ENCODE measurements at regions not wholly inside any gene's neighbourhood (a gene's known extent, or its start where the extent isn't known, plus 50 kb on each side); places are given as distances from the start of the nearest gene placed in this dataset.
"Not testable (repeated sequence)": the region's sequence is repeated elsewhere in the genome, so short reads cannot be mapped to it uniquely, and the experiment has no call there.

GRCh38 chr15:92822216-92823144 is 77.6 kb upstream of the CHD2 start:
- DNase-seq (ENCODE audit: low spot score): no peak

GRCh38 chr15:92825985-92826384 is 74.1 kb upstream of the CHD2 start:
- no peak for DNase-seq (ENCODE audit: low spot score)

GRCh38 chr15:92827991-92828390 is 72.1 kb upstream of the CHD2 start:
- not testable (repeated sequence) for DNase-seq (ENCODE audit: low spot score)

GRCh38 chr15:92829875-92830274 is 70.2 kb upstream of the CHD2 start:
- DNase-seq (ENCODE audit: low spot score): no peak

- DNase-seq (ENCODE audit: low spot score): no peak
Observed at GRCh38 chr15:92831336-92831654, 68.8 kb upstream of the CHD2 start.

- DNase-seq (ENCODE audit: low spot score): peak; percentile 94
Observed at GRCh38 chr15:92831655-92832328, 68.3 kb upstream of the CHD2 start.

- DNase-seq (ENCODE audit: low spot score): no peak
Observed at GRCh38 chr15:92833106-92833433, 67.1 kb upstream of the CHD2 start.

GRCh38 chr15:92833493-92834271 is 66.4 kb upstream of the CHD2 start:
- no peak for DNase-seq (ENCODE audit: low spot score)

GRCh38 chr15:92839696-92840095 is 60.4 kb upstream of the CHD2 start:
- no peak for DNase-seq (ENCODE audit: low spot score)

- no peak for DNase-seq (ENCODE audit: low spot score)
Observed at GRCh38 chr15:92840149-92840548, 60.0 kb upstream of the CHD2 start.

- no peak for DNase-seq (ENCODE audit: low spot score)
Observed at GRCh38 chr15:92843326-92843725, 56.8 kb upstream of the CHD2 start.

GRCh38 chr15:92843814-92844213 is 56.3 kb upstream of the CHD2 start:
- DNase-seq (ENCODE audit: low spot score): no peak

GRCh38 chr15:92845126-92845508 is 55.0 kb upstream of the CHD2 start:
- DNase-seq (ENCODE audit: low spot score): peak; percentile 57

GRCh38 chr15:92846741-92847140 is 53.4 kb upstream of the CHD2 start:
- no peak for DNase-seq (ENCODE audit: low spot score)

- no peak for DNase-seq (ENCODE audit: low spot score)
Observed at GRCh38 chr15:92847841-92848240, 52.3 kb upstream of the CHD2 start.

- DNase-seq (ENCODE audit: low spot score): no peak
Observed at GRCh38 chr15:92848464-92848851, 51.7 kb upstream of the CHD2 start.

- DNase-seq (ENCODE audit: low spot score): no peak
Observed at GRCh38 chr15:92848852-92849598, 51.1 kb upstream of the CHD2 start.

- not testable (repeated sequence) for DNase-seq (ENCODE audit: low spot score)
Observed at GRCh38 chr15:92850218-92850617, 49.9 kb upstream of the CHD2 start.

Data from globus pallidus (tissue), 1 donor.